Sigmoid colon (tissue), 3 donors: ENCODE measurements at regions not wholly inside any gene's neighbourhood (a gene's known extent, or its start where the extent isn't known, plus 50 kb on each side); places are given as distances from the start of the nearest gene placed in this dataset.

ENCODE experiments used
- CTCF ChIP-seq, 4 experiments: fragments of 450-650 bp in 3 of 4; fragments of 200-600 bp in 1 of 4; IDR thresholded peaks; one replicate each; pipeline ENCODE4 v1.5.1; 2016 to 2019; ENCODE audit warnings: antibody characterized with exemption in 4 of 4, mild to moderate bottlenecking in 3 of 4, moderate library complexity in 2 of 4
- POLR2A ChIP-seq, 2 donors: fragments of 450-650 bp; IDR thresholded peaks; one replicate each; pipeline ENCODE4 v1.6.1; 2016; ENCODE audit warnings: antibody characterized with exemption in 2 of 2, mild to moderate bottlenecking in 2 of 2, moderate library complexity in 2 of 2

DNA sequence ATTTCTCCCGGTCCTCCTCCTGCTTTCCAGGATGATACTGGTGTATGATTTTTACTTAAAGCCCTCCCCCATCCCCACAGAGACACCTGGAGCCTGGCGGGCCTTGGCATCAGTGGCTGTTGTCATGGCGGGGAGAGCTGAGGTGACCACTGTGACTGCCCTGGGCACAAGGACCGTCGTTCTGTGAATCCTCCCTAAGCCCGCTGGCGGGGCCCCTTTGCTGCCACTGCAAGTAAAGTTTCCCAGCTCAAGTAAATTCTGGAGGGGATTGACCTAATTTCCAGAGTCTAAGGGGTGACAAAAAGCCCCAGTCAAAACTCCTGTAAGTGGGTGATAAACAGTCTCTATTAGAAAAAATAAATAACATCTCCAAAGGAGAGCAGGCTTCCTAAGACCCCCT is 393.2 kb upstream of the PODXL start:
- TF ChIP-seq CTCF (IDR thresholded peaks at IDR 0.05) = no peak
- TF ChIP-seq POLR2A (IDR thresholded peaks at IDR 0.05) = no peak
